ENCODE measurements at regions not wholly inside any gene's neighbourhood (a gene's known extent, or its start where the extent isn't known, plus 50 kb on each side); places are given as distances from the start of the nearest gene placed in this dataset.

- TF ChIP-seq REST (IDR thresholded peaks at IDR 0.05; ENCODE audit: low read depth) (no peak), CTCF (IDR thresholded peaks at IDR 0.05 in 2 of 3, conservative IDR thresholded peaks at IDR 0.05 in 1 of 3; ENCODE audit: borderline replicate concordance in 1 of 3, insufficient read depth in 1 of 3, low read depth in 2 of 3, low read length in 2 of 3) (no peak), POLR2A (IDR thresholded peaks at IDR 0.05; ENCODE audit: borderline replicate concordance, extremely low read depth, insufficient read depth, insufficient read length) (no peak), POLR2AphosphoS5 (IDR thresholded peaks at IDR 0.05; ENCODE audit: low read depth, low read length) (no peak)
Observed at GRCh38 chr6:8794420-8794819, 359.1 kb upstream of the SLC35B3 start.
